T-helper 1 cell (primary cell): ENCODE measurements at regions not wholly inside any gene's neighbourhood (a gene's known extent, or its start where the extent isn't known, plus 50 kb on each side); places are given as distances from the start of the nearest gene placed in this dataset.
A peak's percentile ranks its signal among the peaks of the same experiment; 100 is the strongest.
"Not testable (repeated sequence)": the region's sequence is repeated elsewhere in the genome, so short reads cannot be mapped to it uniquely, and the experiment has no call there.

Experiments
- DNase-seq, 5 donors: peaks; one replicate each; pipeline ENCODE4 v3.0.0-alpha.2; 2012 to 2020

GRCh38 chr4:72767618-72768302, 198.7 kb upstream of the ADAMTS3 start:
- DNase-seq = no peak

- DNase-seq = not testable (repeated sequence)
These were observed 196.8 kb upstream of the ADAMTS3 start for GRCh38 chr4:72765788-72766187.

- no peak for DNase-seq
These were observed 192.5 kb upstream of the ADAMTS3 start for GRCh38 chr4:72761368-72762038.

GRCh38 chr4:72753414-72753813, 184.4 kb upstream of the ADAMTS3 start:
- DNase-seq = not testable (repeated sequence)

- no peak for DNase-seq
These were observed 175.2 kb upstream of the ADAMTS3 start for GRCh38 chr4:72744103-72744725.

- DNase-seq = no peak
These were observed 174.1 kb upstream of the ADAMTS3 start for GRCh38 chr4:72743078-72743477.

GRCh38 chr4:72715299-72715698, 146.3 kb upstream of the ADAMTS3 start:
- no peak for DNase-seq

- no peak for DNase-seq
These were observed 145.7 kb upstream of the ADAMTS3 start for GRCh38 chr4:72714482-72715279.

GRCh38 chr4:72712997-72713396, 144.0 kb upstream of the ADAMTS3 start:
- no peak for DNase-seq

- no peak for DNase-seq
These were observed 140.5 kb upstream of the ADAMTS3 start for GRCh38 chr4:72709475-72709874.

- DNase-seq = no peak
These were observed 137.7 kb upstream of the ADAMTS3 start for GRCh38 chr4:72706684-72707083.

GRCh38 chr4:72704925-72705640, 136.1 kb upstream of the ADAMTS3 start:
- DNase-seq = not testable (repeated sequence)

GRCh38 chr4:72702948-72703347, 133.9 kb upstream of the ADAMTS3 start:
- no peak for DNase-seq

GRCh38 chr4:72701987-72702819, 133.2 kb upstream of the ADAMTS3 start:
- DNase-seq = peak in 2 of 5 donors; percentile 1 to 36

- DNase-seq = no peak
These were observed 121.8 kb upstream of the ADAMTS3 start for GRCh38 chr4:72690771-72691170.

GRCh38 chr4:72689923-72690322, 120.9 kb upstream of the ADAMTS3 start:
- no peak for DNase-seq

GRCh38 chr4:72686390-72686789, 117.4 kb upstream of the ADAMTS3 start:
- not testable (repeated sequence) for DNase-seq

- no peak for DNase-seq
These were observed 110.6 kb upstream of the ADAMTS3 start for GRCh38 chr4:72679666-72680065.

GRCh38 chr4:72677886-72678285, 108.9 kb upstream of the ADAMTS3 start:
- no peak for DNase-seq

- no peak for DNase-seq
These were observed 108.2 kb upstream of the ADAMTS3 start for GRCh38 chr4:72677265-72677664.

GRCh38 chr4:72671980-72672379, 103.0 kb upstream of the ADAMTS3 start:
- no peak for DNase-seq

- no peak for DNase-seq
These were observed 101.5 kb upstream of the ADAMTS3 start for GRCh38 chr4:72670521-72670920.
